Spleen (tissue), 7 donors: ENCODE measurements at regions not wholly inside any gene's neighbourhood (a gene's known extent, or its start where the extent isn't known, plus 50 kb on each side); places are given as distances from the start of the nearest gene placed in this dataset.

Experiments
- CTCF ChIP-seq, 11 experiments: fragments of 200-600 bp in 7 of 11; fragments of 450-650 bp in 4 of 11; sonication (generic) in 4 of 11; IDR thresholded peaks in 8 of 11; conservative IDR thresholded peaks in 3 of 11; 1 replicate in 7 of 11; 2 replicates in 4 of 11; pipeline versions ENCODE4 v1.4.0 to v1.8.0; 2016 to 2021; ENCODE audit warnings: antibody characterized with exemption in 11 of 11, inconsistent platforms in 4 of 11, mild to moderate bottlenecking in 1 of 11
- POLR2A ChIP-seq, 3 donors: fragments of 450-650 bp; IDR thresholded peaks; one replicate each; pipeline ENCODE4 v1.5.1; 2017; ENCODE audit warnings: antibody characterized with exemption in 3 of 3, mild to moderate bottlenecking in 1 of 3
- POLR2AphosphoS5 ChIP-seq, 3 donors: sonication (generic); formaldehyde crosslinking; IDR thresholded peaks; one replicate each; pipeline ENCODE4 v1.5.1; 2017; ENCODE audit warnings: antibody characterized with exemption in 3 of 3
- donor health status: DM: no; HTN: no; CAD: no; lungs with moderate emphysema.
- donor health status: DM: no; HTN: no; CAD: no.
- donor health status: DM: no; HTN: no; CAD: no.

GRCh38 chr18:22543769-22544168 is 126.1 kb upstream of the CTAGE1 start:
- TF ChIP-seq CTCF (IDR thresholded peaks at IDR 0.05 in 8 of 11, conservative IDR thresholded peaks at IDR 0.05 in 3 of 11) (no peak), POLR2A (IDR thresholded peaks at IDR 0.05) (no peak), POLR2AphosphoS5 (IDR thresholded peaks at IDR 0.05) (no peak)
